Body of pancreas (tissue), 4 donors: ENCODE measurements at regions not wholly inside any gene's neighbourhood (a gene's known extent, or its start where the extent isn't known, plus 50 kb on each side); places are given as distances from the start of the nearest gene placed in this dataset.

Source experiments
- CTCF ChIP-seq, 7 experiments: fragments of 450-650 bp in 4 of 7; fragments of 200-600 bp in 3 of 7; sonication (generic) in 3 of 7; IDR thresholded peaks; one replicate each; pipeline ENCODE4 v1.5.1; 2016 to 2019; ENCODE audit warnings: antibody characterized with exemption in 7 of 7
- POLR2A ChIP-seq, 3 donors: fragments of 450-650 bp; IDR thresholded peaks; one replicate each; pipeline ENCODE4 v1.6.1; 2016; ENCODE audit warnings: antibody characterized with exemption in 3 of 3, mild to moderate bottlenecking in 2 of 3

DNA sequence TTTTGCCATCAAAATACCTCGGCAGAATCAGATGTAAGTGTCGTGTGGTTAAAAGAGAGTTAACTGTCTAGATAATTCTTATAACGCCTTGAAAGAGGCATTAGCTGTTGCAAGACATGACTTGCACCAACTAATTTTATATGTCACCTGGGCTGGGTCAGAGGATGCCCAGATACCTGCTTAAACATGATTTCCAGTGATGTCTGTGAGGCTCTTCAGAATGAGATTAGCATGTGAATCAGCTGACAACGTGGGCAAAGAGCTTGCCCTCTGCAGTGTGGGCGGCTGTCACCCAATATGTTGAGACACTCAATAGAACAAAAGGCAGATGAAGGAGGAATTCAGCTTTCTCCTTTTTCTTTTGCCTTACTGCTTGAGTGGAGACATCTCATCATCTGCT is 1180.6 kb downstream of the NLGN4Y start:
- TF ChIP-seq POLR2A (IDR thresholded peaks at IDR 0.05) (no peak), CTCF (IDR thresholded peaks at IDR 0.05) (no peak)
